ENCODE measurements at regions not wholly inside any gene's neighbourhood (a gene's known extent, or its start where the extent isn't known, plus 50 kb on each side); places are given as distances from the start of the nearest gene placed in this dataset.
"Not testable (repeated sequence)": the region's sequence is repeated elsewhere in the genome, so short reads cannot be mapped to it uniquely, and the experiment has no call there.

- Mint-ChIP-seq H3K27me3 (ENCODE audit: low read depth) (no peaks in the 10 kb centered on the region), H3K36me3 (ENCODE audit: low read depth) (no peaks in the 10 kb centered on the region), H3K9me3 (no peaks in the 10 kb centered on the region), H3K27ac (no peak overlapping the region), H3K4me3 (no peak overlapping the region), H3K4me1 (ENCODE audit: low read depth) (no peaks in the 10 kb centered on the region)
Measured at GRCh38 chr1:196160066-196160795, 448.0 kb downstream of the KCNT2 start.

- no peaks in the 10 kb centered on the region for H3K36me3 Mint-ChIP-seq (ENCODE audit: low read depth)
- H3K27ac Mint-ChIP-seq, result no peak overlapping the region
- H3K9me3 Mint-ChIP-seq, result no peaks in the 10 kb centered on the region
Measured at GRCh38 chr1:196155586-196155985, 452.7 kb downstream of the KCNT2 start.

GRCh38 chr1:196152975-196153374 is 455.3 kb downstream of the KCNT2 start:
- Mint-ChIP-seq H3K27ac (no peak overlapping the region), H3K9me3 (no peaks in the 10 kb centered on the region), H3K36me3 (ENCODE audit: low read depth) (no peaks in the 10 kb centered on the region), H3K27me3 (ENCODE audit: low read depth) (no peaks in the 10 kb centered on the region), H3K4me1 (ENCODE audit: low read depth) (no peaks in the 10 kb centered on the region), H3K4me3 (no peak overlapping the region)

More at GRCh38 chr1:196155586-196155985, 452.7 kb downstream of the KCNT2 start:
- Mint-ChIP-seq H3K27me3 (ENCODE audit: low read depth) (no peaks in the 10 kb centered on the region), H3K4me1 (ENCODE audit: low read depth) (no peaks in the 10 kb centered on the region), H3K4me3 (no peak overlapping the region)

GRCh38 chr1:196152086-196152485 is 456.2 kb downstream of the KCNT2 start:
- Mint-ChIP-seq H3K4me1 (ENCODE audit: low read depth) (no peaks in the 10 kb centered on the region), H3K27ac (no peak overlapping the region), H3K4me3 (no peak overlapping the region), H3K27me3 (ENCODE audit: low read depth) (no peaks in the 10 kb centered on the region), H3K36me3 (ENCODE audit: low read depth) (no peaks in the 10 kb centered on the region), H3K9me3 (no peaks in the 10 kb centered on the region)

GRCh38 chr1:196148367-196148970 is 459.8 kb downstream of the KCNT2 start:
- no peaks in the 10 kb centered on the region for H3K27me3 Mint-ChIP-seq (ENCODE audit: low read depth)
- H3K4me3 Mint-ChIP-seq, result no peak overlapping the region
- no peaks in the 10 kb centered on the region for H3K4me1 Mint-ChIP-seq (ENCODE audit: low read depth)
- no peaks in the 10 kb centered on the region for H3K9me3 Mint-ChIP-seq
- H3K27ac Mint-ChIP-seq, result no peak overlapping the region
- no peaks in the 10 kb centered on the region for H3K36me3 Mint-ChIP-seq (ENCODE audit: low read depth)

- no peak overlapping the region for H3K27ac Mint-ChIP-seq
- H3K36me3 Mint-ChIP-seq (ENCODE audit: low read depth), result no peaks in the 10 kb centered on the region
- no peaks in the 10 kb centered on the region for H3K9me3 Mint-ChIP-seq
- no peak overlapping the region for H3K4me3 Mint-ChIP-seq
- no peaks in the 10 kb centered on the region for H3K27me3 Mint-ChIP-seq (ENCODE audit: low read depth)
- no peaks in the 10 kb centered on the region for H3K4me1 Mint-ChIP-seq (ENCODE audit: low read depth)
Measured at GRCh38 chr1:196147530-196147929, 460.7 kb downstream of the KCNT2 start.

- not testable (repeated sequence) for H3K27me3 Mint-ChIP-seq (ENCODE audit: low read depth); H3K4me1 Mint-ChIP-seq (ENCODE audit: low read depth); H3K9me3 Mint-ChIP-seq; H3K36me3 Mint-ChIP-seq (ENCODE audit: low read depth); H3K4me3 Mint-ChIP-seq; H3K27ac Mint-ChIP-seq
Measured at GRCh38 chr1:196145151-196145550, 463.1 kb downstream of the KCNT2 start.

GRCh38 chr1:196144588-196144987 is 463.7 kb downstream of the KCNT2 start:
- H3K27ac Mint-ChIP-seq, result no peak overlapping the region
- no peaks in the 10 kb centered on the region for H3K27me3 Mint-ChIP-seq (ENCODE audit: low read depth)
- no peaks in the 10 kb centered on the region for H3K36me3 Mint-ChIP-seq (ENCODE audit: low read depth)
- no peaks in the 10 kb centered on the region for H3K4me1 Mint-ChIP-seq (ENCODE audit: low read depth)
- H3K9me3 Mint-ChIP-seq, result no peaks in the 10 kb centered on the region
- no peak overlapping the region for H3K4me3 Mint-ChIP-seq

GRCh38 chr1:196143602-196144342 is 464.5 kb downstream of the KCNT2 start:
- H3K9me3 Mint-ChIP-seq, result no peaks in the 10 kb centered on the region
- H3K36me3 Mint-ChIP-seq (ENCODE audit: low read depth), result no peaks in the 10 kb centered on the region
- no peaks in the 10 kb centered on the region for H3K4me1 Mint-ChIP-seq (ENCODE audit: low read depth)
- H3K27ac Mint-ChIP-seq, result no peak overlapping the region
- H3K27me3 Mint-ChIP-seq (ENCODE audit: low read depth), result no peaks in the 10 kb centered on the region
- no peak overlapping the region for H3K4me3 Mint-ChIP-seq

GRCh38 chr1:196142111-196142640 is 466.1 kb downstream of the KCNT2 start:
- H3K4me1 Mint-ChIP-seq (ENCODE audit: low read depth), result no peaks in the 10 kb centered on the region
- H3K9me3 Mint-ChIP-seq, result no peaks in the 10 kb centered on the region
- H3K36me3 Mint-ChIP-seq (ENCODE audit: low read depth), result no peaks in the 10 kb centered on the region
- H3K4me3 Mint-ChIP-seq, result no peak overlapping the region
- H3K27ac Mint-ChIP-seq, result no peak overlapping the region
- H3K27me3 Mint-ChIP-seq (ENCODE audit: low read depth), result no peaks in the 10 kb centered on the region

GRCh38 chr1:196136396-196136795 is 471.8 kb downstream of the KCNT2 start:
- Mint-ChIP-seq H3K36me3 (ENCODE audit: low read depth) (no peaks in the 10 kb centered on the region), H3K9me3 (no peaks in the 10 kb centered on the region), H3K27ac (no peak overlapping the region), H3K4me1 (ENCODE audit: low read depth) (no peaks in the 10 kb centered on the region), H3K27me3 (ENCODE audit: low read depth) (no peaks in the 10 kb centered on the region), H3K4me3 (no peak overlapping the region)

GRCh38 chr1:196131691-196132090 is 476.5 kb downstream of the KCNT2 start:
- Mint-ChIP-seq H3K27ac (no peak overlapping the region), H3K27me3 (ENCODE audit: low read depth) (no peaks in the 10 kb centered on the region), H3K4me1 (ENCODE audit: low read depth) (no peaks in the 10 kb centered on the region), H3K4me3 (no peak overlapping the region), H3K9me3 (no peaks in the 10 kb centered on the region), H3K36me3 (ENCODE audit: low read depth) (no peaks in the 10 kb centered on the region)

GRCh38 chr1:196128835-196129234 is 479.4 kb downstream of the KCNT2 start:
- no peaks in the 10 kb centered on the region for H3K9me3 Mint-ChIP-seq
- no peaks in the 10 kb centered on the region for H3K27me3 Mint-ChIP-seq (ENCODE audit: low read depth)
- H3K4me3 Mint-ChIP-seq, result no peak overlapping the region
- no peak overlapping the region for H3K27ac Mint-ChIP-seq
- no peaks in the 10 kb centered on the region for H3K36me3 Mint-ChIP-seq (ENCODE audit: low read depth)
- H3K4me1 Mint-ChIP-seq (ENCODE audit: low read depth), result no peaks in the 10 kb centered on the region

- Mint-ChIP-seq H3K27ac (no peak overlapping the region), H3K4me1 (ENCODE audit: low read depth) (no peaks in the 10 kb centered on the region), H3K27me3 (ENCODE audit: low read depth) (no peaks in the 10 kb centered on the region), H3K9me3 (no peaks in the 10 kb centered on the region), H3K4me3 (no peak overlapping the region), H3K36me3 (ENCODE audit: low read depth) (no peaks in the 10 kb centered on the region)
Measured at GRCh38 chr1:196121181-196121580, 487.1 kb downstream of the KCNT2 start.

GRCh38 chr1:196115646-196116045 is 492.6 kb downstream of the KCNT2 start:
- Mint-ChIP-seq H3K4me1 (ENCODE audit: low read depth) (no peaks in the 10 kb centered on the region), H3K27ac (no peak overlapping the region), H3K27me3 (ENCODE audit: low read depth) (no peaks in the 10 kb centered on the region), H3K9me3 (peaks cover under 1% of the 10 kb centered on the region), H3K4me3 (no peak overlapping the region), H3K36me3 (ENCODE audit: low read depth) (no peaks in the 10 kb centered on the region)
